ENCODE measurements at regions not wholly inside any gene's neighbourhood (a gene's known extent, or its start where the extent isn't known, plus 50 kb on each side); places are given as distances from the start of the nearest gene placed in this dataset.

DNA sequence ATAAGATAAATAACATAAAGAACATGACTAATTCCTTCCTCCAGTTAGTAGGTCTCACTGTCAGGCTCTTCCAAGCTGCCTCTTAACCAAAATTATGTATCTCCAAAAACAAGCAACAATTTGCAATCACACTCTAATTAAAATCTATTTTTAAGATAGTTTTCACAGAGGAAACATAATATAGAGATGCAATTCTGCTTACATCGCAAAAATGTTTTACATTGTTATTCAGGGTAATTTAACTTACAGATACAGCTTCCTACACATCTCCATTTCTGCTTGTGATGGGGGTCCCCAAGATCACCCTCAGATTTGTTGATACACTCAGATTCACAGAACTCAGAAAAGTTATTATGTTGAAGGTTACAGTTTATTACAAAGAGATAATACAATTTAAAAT, 115.5 kb downstream of the DSC3 start:
- ChIA-PET POLR2A (no interaction called here), CTCF (no interaction called here)
- Histone ChIP-seq H3K27ac (ENCODE audit: low read length) (no peak overlapping the region), H3K27me3 (ENCODE audit: control insufficient read depth, insufficient read depth, low read length) (no peaks in the 10 kb centered on the region), H3K4me1 (ENCODE audit: control insufficient read depth, insufficient read depth, low read length) (no peaks in the 10 kb centered on the region), H3K36me3 (ENCODE audit: control insufficient read depth, insufficient read depth, low read length) (no peaks in the 10 kb centered on the region), H3K4me3 (ENCODE audit: low read depth in 2 of 2, low read length in 2 of 2) (no peak overlapping the region), H3K9me3 (ENCODE audit: control insufficient read depth, insufficient read depth, low read depth, low read length) (no peaks in the 10 kb centered on the region)
- in situ Hi-C loops (cut with HindIII; ENCODE audit: low pct_unique_long_range_greater_than_20kb, low sequenced_read_pairs) (no loop called here), intact Hi-C loops (cut with micrococcal nuclease; ENCODE audit: unreplicated experiment) (no loop called here)
- no TSS peak for BruUV-seq (replicated peaks)
- no peak for TF ChIP-seq SIN3A (IDR thresholded peaks at IDR 0.05; ENCODE audit: borderline replicate concordance, insufficient read depth, low read depth, low read length)
- no peak for DNase-seq (ENCODE audit: low read depth, low spot score)
- no peak for ATAC-seq

DNA sequence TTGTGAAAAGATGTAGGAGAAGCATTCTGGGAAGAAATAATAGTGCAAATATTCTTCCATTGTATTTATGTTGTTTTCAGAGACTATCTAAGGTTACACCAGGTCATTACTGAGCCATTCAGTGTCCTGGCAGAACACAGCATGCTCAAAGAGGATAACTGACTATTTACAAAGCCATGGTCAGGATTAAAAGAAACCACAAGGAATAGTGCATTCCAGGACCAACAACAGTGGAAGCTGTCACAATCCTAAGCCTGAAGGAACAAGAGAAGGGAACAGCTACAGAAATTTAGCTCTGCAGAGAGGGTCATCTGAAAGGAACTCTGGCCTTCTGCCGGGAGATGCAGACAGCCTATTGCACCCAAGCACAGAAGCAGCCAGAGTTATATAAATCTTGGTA, 116.7 kb downstream of the DSC3 start:
- DNase-seq (ENCODE audit: low read depth, low spot score) (no peak), ATAC-seq (no peak)
- POLR2A ChIA-PET = no interaction called here
- no TSS peak for BruUV-seq (replicated peaks)
- CTCF ChIA-PET = no interaction called here
- Histone ChIP-seq H3K36me3 (ENCODE audit: control insufficient read depth, insufficient read depth, low read length) (no peaks in the 10 kb centered on the region), H3K27me3 (ENCODE audit: control insufficient read depth, insufficient read depth, low read length) (no peaks in the 10 kb centered on the region), H3K4me1 (ENCODE audit: control insufficient read depth, insufficient read depth, low read length) (no peaks in the 10 kb centered on the region), H3K27ac (ENCODE audit: low read length) (no peak overlapping the region), H3K4me3 (ENCODE audit: low read depth in 2 of 2, low read length in 2 of 2) (no peak overlapping the region), H3K9me3 (ENCODE audit: control insufficient read depth, insufficient read depth, low read depth, low read length) (no peaks in the 10 kb centered on the region)
- intact Hi-C loops (cut with micrococcal nuclease; ENCODE audit: unreplicated experiment) = no loop called here
- in situ Hi-C loops (cut with HindIII; ENCODE audit: low pct_unique_long_range_greater_than_20kb, low sequenced_read_pairs) = no loop called here
- TF ChIP-seq SIN3A (IDR thresholded peaks at IDR 0.05; ENCODE audit: borderline replicate concordance, insufficient read depth, low read depth, low read length) = no peak

DNA sequence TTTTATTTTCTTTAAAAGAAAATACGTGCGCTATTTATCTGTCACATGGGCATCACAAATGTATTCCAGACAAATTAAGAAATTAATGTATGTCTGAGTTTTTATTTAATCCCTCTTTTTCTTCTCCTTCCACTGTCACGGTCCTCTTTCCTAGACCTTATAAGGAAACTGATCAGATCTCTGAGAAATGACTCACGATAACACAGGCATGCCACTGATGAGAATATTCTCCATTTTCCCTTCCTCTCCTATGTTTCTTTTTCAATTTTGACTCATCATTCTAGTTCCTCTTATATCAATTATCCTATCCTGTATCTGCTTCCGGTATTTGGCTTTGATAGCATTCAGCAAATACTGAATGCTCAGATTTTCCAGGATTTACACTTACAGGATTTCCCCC, 121.8 kb downstream of the DSC3 start:
- intact Hi-C loops (cut with micrococcal nuclease; ENCODE audit: unreplicated experiment) (no loop called here), in situ Hi-C loops (cut with HindIII; ENCODE audit: low pct_unique_long_range_greater_than_20kb, low sequenced_read_pairs) (no loop called here)
- BruUV-seq (replicated peaks) = no TSS peak
- POLR2A ChIA-PET = no interaction called here
- H3K4me3 ChIP-seq (ENCODE audit: low read depth in 2 of 2, low read length in 2 of 2) = no peak overlapping the region
- ATAC-seq (no peak), DNase-seq (ENCODE audit: low read depth, low spot score) (no peak)
- no peak overlapping the region for H3K27ac ChIP-seq (ENCODE audit: low read length)
- no peaks in the 10 kb centered on the region for H3K9me3 ChIP-seq (ENCODE audit: control insufficient read depth, insufficient read depth, low read depth, low read length)
- CTCF ChIA-PET = no interaction called here
- TF ChIP-seq, protein P1, sequence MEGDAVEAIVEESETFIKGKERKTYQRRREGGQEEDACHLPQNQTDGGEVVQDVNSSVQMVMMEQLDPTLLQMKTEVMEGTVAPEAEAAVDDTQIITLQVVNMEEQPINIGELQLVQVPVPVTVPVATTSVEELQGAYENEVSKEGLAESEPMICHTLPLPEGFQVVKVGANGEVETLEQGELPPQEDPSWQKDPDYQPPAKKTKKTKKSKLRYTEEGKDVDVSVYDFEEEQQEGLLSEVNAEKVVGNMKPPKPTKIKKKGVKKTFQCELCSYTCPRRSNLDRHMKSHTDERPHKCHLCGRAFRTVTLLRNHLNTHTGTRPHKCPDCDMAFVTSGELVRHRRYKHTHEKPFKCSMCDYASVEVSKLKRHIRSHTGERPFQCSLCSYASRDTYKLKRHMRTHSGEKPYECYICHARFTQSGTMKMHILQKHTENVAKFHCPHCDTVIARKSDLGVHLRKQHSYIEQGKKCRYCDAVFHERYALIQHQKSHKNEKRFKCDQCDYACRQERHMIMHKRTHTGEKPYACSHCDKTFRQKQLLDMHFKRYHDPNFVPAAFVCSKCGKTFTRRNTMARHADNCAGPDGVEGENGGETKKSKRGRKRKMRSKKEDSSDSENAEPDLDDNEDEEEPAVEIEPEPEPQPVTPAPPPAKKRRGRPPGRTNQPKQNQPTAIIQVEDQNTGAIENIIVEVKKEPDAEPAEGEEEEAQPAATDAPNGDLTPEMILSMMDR (IDR thresholded peaks at IDR 0.05) = no peak
- H3K4me1 ChIP-seq (ENCODE audit: control insufficient read depth, insufficient read depth, low read length) = no peaks in the 10 kb centered on the region
- no peaks in the 10 kb centered on the region for H3K27me3 ChIP-seq (ENCODE audit: control insufficient read depth, insufficient read depth, low read length)
- no peaks in the 10 kb centered on the region for H3K36me3 ChIP-seq (ENCODE audit: control insufficient read depth, insufficient read depth, low read length)

DNA sequence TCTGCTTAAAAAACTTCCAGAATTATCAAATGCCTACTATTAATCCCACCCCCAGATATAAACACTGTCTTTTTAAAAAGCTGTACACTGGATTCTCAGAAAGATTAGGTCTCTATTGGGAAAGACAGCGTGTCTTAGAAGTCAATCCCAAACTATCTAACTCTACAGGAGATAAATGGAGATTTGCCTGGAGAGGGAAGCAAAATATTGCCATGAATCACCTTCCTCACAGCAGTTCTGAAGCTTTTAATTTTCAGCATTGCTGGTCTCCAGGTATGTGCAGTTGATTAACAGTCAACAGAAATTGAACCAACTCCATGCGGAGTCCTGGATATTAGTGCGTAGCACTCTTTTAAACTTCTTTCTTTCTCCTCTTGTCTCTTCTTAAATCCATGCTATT, 122.2 kb downstream of the DSC3 start:
- CTCF ChIA-PET = no interaction called here
- intact Hi-C loops (cut with micrococcal nuclease; ENCODE audit: unreplicated experiment) = no loop called here
- POLR2A ChIA-PET = no interaction called here
- no peak for ATAC-seq
- Histone ChIP-seq H3K4me1 (ENCODE audit: control insufficient read depth, insufficient read depth, low read length) (no peaks in the 10 kb centered on the region), H3K36me3 (ENCODE audit: control insufficient read depth, insufficient read depth, low read length) (no peaks in the 10 kb centered on the region), H3K27ac (ENCODE audit: low read length) (no peak overlapping the region), H3K4me3 (ENCODE audit: low read depth in 2 of 2, low read length in 2 of 2) (no peak overlapping the region), H3K9me3 (ENCODE audit: control insufficient read depth, insufficient read depth, low read depth, low read length) (no peaks in the 10 kb centered on the region), H3K27me3 (ENCODE audit: control insufficient read depth, insufficient read depth, low read length) (no peaks in the 10 kb centered on the region)
- in situ Hi-C loops (cut with HindIII; ENCODE audit: low pct_unique_long_range_greater_than_20kb, low sequenced_read_pairs) = no loop called here
- no peak for DNase-seq (ENCODE audit: low read depth, low spot score)
- TF ChIP-seq SIN3A (IDR thresholded peaks at IDR 0.05; ENCODE audit: borderline replicate concordance, insufficient read depth, low read depth, low read length) (no peak), TCF7L2 (IDR thresholded peaks at IDR 0.05; ENCODE audit: low read depth, low read length) (no peak), POLR2AphosphoS5 (IDR thresholded peaks at IDR 0.05; ENCODE audit: low read depth, low read length) (no peak)
- TF ChIP-seq, protein P1 (IDR thresholded peaks at IDR 0.05) = no peak
- TF ChIP-seq, protein P2, sequence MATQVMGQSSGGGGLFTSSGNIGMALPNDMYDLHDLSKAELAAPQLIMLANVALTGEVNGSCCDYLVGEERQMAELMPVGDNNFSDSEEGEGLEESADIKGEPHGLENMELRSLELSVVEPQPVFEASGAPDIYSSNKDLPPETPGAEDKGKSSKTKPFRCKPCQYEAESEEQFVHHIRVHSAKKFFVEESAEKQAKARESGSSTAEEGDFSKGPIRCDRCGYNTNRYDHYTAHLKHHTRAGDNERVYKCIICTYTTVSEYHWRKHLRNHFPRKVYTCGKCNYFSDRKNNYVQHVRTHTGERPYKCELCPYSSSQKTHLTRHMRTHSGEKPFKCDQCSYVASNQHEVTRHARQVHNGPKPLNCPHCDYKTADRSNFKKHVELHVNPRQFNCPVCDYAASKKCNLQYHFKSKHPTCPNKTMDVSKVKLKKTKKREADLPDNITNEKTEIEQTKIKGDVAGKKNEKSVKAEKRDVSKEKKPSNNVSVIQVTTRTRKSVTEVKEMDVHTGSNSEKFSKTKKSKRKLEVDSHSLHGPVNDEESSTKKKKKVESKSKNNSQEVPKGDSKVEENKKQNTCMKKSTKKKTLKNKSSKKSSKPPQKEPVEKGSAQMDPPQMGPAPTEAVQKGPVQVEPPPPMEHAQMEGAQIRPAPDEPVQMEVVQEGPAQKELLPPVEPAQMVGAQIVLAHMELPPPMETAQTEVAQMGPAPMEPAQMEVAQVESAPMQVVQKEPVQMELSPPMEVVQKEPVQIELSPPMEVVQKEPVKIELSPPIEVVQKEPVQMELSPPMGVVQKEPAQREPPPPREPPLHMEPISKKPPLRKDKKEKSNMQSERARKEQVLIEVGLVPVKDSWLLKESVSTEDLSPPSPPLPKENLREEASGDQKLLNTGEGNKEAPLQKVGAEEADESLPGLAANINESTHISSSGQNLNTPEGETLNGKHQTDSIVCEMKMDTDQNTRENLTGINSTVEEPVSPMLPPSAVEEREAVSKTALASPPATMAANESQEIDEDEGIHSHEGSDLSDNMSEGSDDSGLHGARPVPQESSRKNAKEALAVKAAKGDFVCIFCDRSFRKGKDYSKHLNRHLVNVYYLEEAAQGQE (IDR thresholded peaks at IDR 0.05; ENCODE audit: insufficient read depth in 1 of 2, low read depth in 2 of 2, low read length in 1 of 2) = no peak
- BruUV-seq (replicated peaks) = no TSS peak

Measured in Panc1 (cell line).